Brain microvascular endothelial cell (primary cell): ENCODE measurements at regions not wholly inside any gene's neighbourhood (a gene's known extent, or its start where the extent isn't known, plus 50 kb on each side); places are given as distances from the start of the nearest gene placed in this dataset.

Source experiments
- DNase-seq: peaks from one replicate; pipeline ENCODE4 v3.0.0-alpha.2; 2020
- H3K27ac ChIP-seq: fragments of 250-450 bp; sonication (Bioruptor Pico); 2 replicates; pipeline ENCODE4 v1.5.1; 2020; ENCODE audit warnings: mild to moderate bottlenecking, moderate library complexity
- H3K27me3 ChIP-seq: fragments of 250-450 bp; sonication (Bioruptor Pico); replicated peaks from 2 replicates; pipeline ENCODE4 v1.5.1; 2020; ENCODE audit warnings: mild to moderate bottlenecking
- H3K36me3 ChIP-seq: fragments of 250-450 bp; sonication (Bioruptor Pico); replicated peaks from 2 replicates; pipeline ENCODE4 v1.5.1; 2020; ENCODE audit warnings: mild to moderate bottlenecking
- H3K4me3 ChIP-seq: 2 replicates; pipeline ENCODE4 v1.5.1; 2011; ENCODE audit warnings: low read depth, mild to moderate bottlenecking, control low read depth, low read length, moderate library complexity
- CTCF ChIP-seq: IDR thresholded peaks from 2 replicates; pipeline ENCODE4 v1.5.1; 2011; ENCODE audit warnings: low read depth, mild to moderate bottlenecking, moderate library complexity, low read length, control low read depth, inconsistent platforms; ENCODE audit errors: missing control alignments
- in situ Hi-C: cut with HindIII; loops from 2 replicates; pipeline ENCODE4 v1.10.0; 2017; ENCODE audit warnings: low sequenced_read_pairs, low pct_ligation_motif_present

GRCh38 chr4:38323141-38323641 lies 340.8 kb upstream of the KLF3 start:
- no peaks in the 10 kb centered on the region for H3K27me3 ChIP-seq
- H3K27ac ChIP-seq: no peak overlapping the region
- peak; percentile 12 for DNase-seq
- in situ Hi-C loops: loop anchor here (25.0 kb wide), 1 partner anchor 261 kb away; no protein-coding TSS in a partner anchor
- no peak overlapping the region for H3K4me3 ChIP-seq
- H3K36me3 ChIP-seq: no peaks in the 10 kb centered on the region
- no peak for TF ChIP-seq CTCF

- no peak overlapping the region for H3K27ac ChIP-seq
- no peak for DNase-seq
- in situ Hi-C loops: loop anchor here (25.0 kb wide), 1 partner anchor 263 kb away; no protein-coding TSS in a partner anchor
- no peaks in the 10 kb centered on the region for H3K36me3 ChIP-seq
- no peak overlapping the region for H3K4me3 ChIP-seq
- H3K27me3 ChIP-seq: no peaks in the 10 kb centered on the region
- no peak for TF ChIP-seq CTCF
Measured at GRCh38 chr4:38324861-38325628, 339.0 kb upstream of the KLF3 start.

GRCh38 chr4:38325629-38325913 lies 338.4 kb upstream of the KLF3 start:
- Histone ChIP-seq H3K27ac (no peak overlapping the region), H3K27me3 (no peaks in the 10 kb centered on the region), H3K4me3 (no peak overlapping the region), H3K36me3 (no peaks in the 10 kb centered on the region)
- DNase-seq: no peak
- TF ChIP-seq CTCF: no peak
- in situ Hi-C loops: no loop called here

GRCh38 chr4:38326499-38326898 lies 337.5 kb upstream of the KLF3 start:
- in situ Hi-C loops: no loop called here
- no peak overlapping the region for H3K4me3 ChIP-seq
- no peak overlapping the region for H3K27ac ChIP-seq
- DNase-seq: no peak
- H3K36me3 ChIP-seq: no peaks in the 10 kb centered on the region
- no peak for TF ChIP-seq CTCF
- H3K27me3 ChIP-seq: no peaks in the 10 kb centered on the region

- no peaks in the 10 kb centered on the region for H3K27me3 ChIP-seq
- in situ Hi-C loops: no loop called here
- H3K36me3 ChIP-seq: no peaks in the 10 kb centered on the region
- TF ChIP-seq CTCF: no peak
- no peak overlapping the region for H3K27ac ChIP-seq
- no peak for DNase-seq
- no peak overlapping the region for H3K4me3 ChIP-seq
Measured at GRCh38 chr4:38327174-38327573, 336.8 kb upstream of the KLF3 start.
